ENCODE measurements at regions not wholly inside any gene's neighbourhood (a gene's known extent, or its start where the extent isn't known, plus 50 kb on each side); places are given as distances from the start of the nearest gene placed in this dataset.

- H3K9me3 ChIP-seq (ENCODE audit: insufficient read depth, low read depth, low read length) = no peaks in the 10 kb centered on the region
- TF ChIP-seq EZH2phosphoT487 (IDR thresholded peaks at IDR 0.05; ENCODE audit: borderline replicate concordance) (no peak), CTCF (conservative IDR thresholded peaks at IDR 0.05; ENCODE audit: low read length) (no peak)
These were observed 460.3 kb downstream of the ANKRD7 start for GRCh38 chr7:118684796-118685195.

GRCh38 chr7:118689403-118689802 lies 464.9 kb downstream of the ANKRD7 start:
- TF ChIP-seq EZH2phosphoT487 (IDR thresholded peaks at IDR 0.05; ENCODE audit: borderline replicate concordance) = no peak
- no peak for TF ChIP-seq CTCF (conservative IDR thresholded peaks at IDR 0.05; ENCODE audit: low read length)
- no peaks in the 10 kb centered on the region for H3K36me3 ChIP-seq (ENCODE audit: insufficient read depth, low read length)
- no peak overlapping the region for H3K4me2 ChIP-seq (ENCODE audit: low read depth, low read length, poor library complexity, severe bottlenecking)
- no peaks in the 10 kb centered on the region for H3F3A ChIP-seq (ENCODE audit: low read depth)
- no peaks in the 10 kb centered on the region for H3K4me1 ChIP-seq (ENCODE audit: insufficient read depth, low read length, poor library complexity, severe bottlenecking)
- H4K20me1 ChIP-seq (ENCODE audit: insufficient read depth, low read length, poor library complexity, severe bottlenecking) = no peaks in the 10 kb centered on the region
- no peaks in the 10 kb centered on the region for H3K9me2 ChIP-seq (replicated peaks; ENCODE audit: low read depth, low read length)
- H3K27me3 ChIP-seq (ENCODE audit: insufficient read depth, low read length, poor library complexity, severe bottlenecking) = no peaks in the 10 kb centered on the region
- no peaks in the 10 kb centered on the region for H3K9me3 ChIP-seq (ENCODE audit: insufficient read depth, low read depth, low read length)
- no peaks in the 10 kb centered on the region for H3K79me2 ChIP-seq (ENCODE audit: insufficient read depth, low read length)
- no peak overlapping the region for H3K9ac ChIP-seq (ENCODE audit: low read depth, low read length, poor library complexity, severe bottlenecking)
- no peak overlapping the region for H3K4me3 ChIP-seq (ENCODE audit: low read length, poor library complexity, severe bottlenecking)
- no peak overlapping the region for H2AFZ ChIP-seq (ENCODE audit: low read length)

More at GRCh38 chr7:118684796-118685195, 460.3 kb downstream of the ANKRD7 start:
- Histone ChIP-seq H3K36me3 (ENCODE audit: insufficient read depth, low read length) (no peaks in the 10 kb centered on the region), H3F3A (ENCODE audit: low read depth) (no peaks in the 10 kb centered on the region), H3K4me2 (ENCODE audit: low read depth, low read length, poor library complexity, severe bottlenecking) (no peak overlapping the region), H3K9me2 (replicated peaks; ENCODE audit: low read depth, low read length) (no peaks in the 10 kb centered on the region), H3K27me3 (ENCODE audit: insufficient read depth, low read length, poor library complexity, severe bottlenecking) (no peaks in the 10 kb centered on the region), H3K4me1 (ENCODE audit: insufficient read depth, low read length, poor library complexity, severe bottlenecking) (no peaks in the 10 kb centered on the region), H3K79me2 (ENCODE audit: insufficient read depth, low read length) (no peaks in the 10 kb centered on the region), H3K9ac (ENCODE audit: low read depth, low read length, poor library complexity, severe bottlenecking) (no peak overlapping the region), H3K4me3 (ENCODE audit: low read length, poor library complexity, severe bottlenecking) (no peak overlapping the region), H2AFZ (ENCODE audit: low read length) (no peak overlapping the region), H4K20me1 (ENCODE audit: insufficient read depth, low read length, poor library complexity, severe bottlenecking) (no peaks in the 10 kb centered on the region)

- H3K79me2 ChIP-seq (ENCODE audit: insufficient read depth, low read length) = no peaks in the 10 kb centered on the region
- H3K9me2 ChIP-seq (replicated peaks; ENCODE audit: low read depth, low read length) = no peaks in the 10 kb centered on the region
- no peak overlapping the region for H2AFZ ChIP-seq (ENCODE audit: low read length)
These were observed 472.4 kb downstream of the ANKRD7 start for GRCh38 chr7:118696879-118697278.

More at GRCh38 chr7:118696879-118697278, 472.4 kb downstream of the ANKRD7 start:
- Histone ChIP-seq H3K4me2 (ENCODE audit: low read depth, low read length, poor library complexity, severe bottlenecking) (no peak overlapping the region), H3K27me3 (ENCODE audit: insufficient read depth, low read length, poor library complexity, severe bottlenecking) (no peaks in the 10 kb centered on the region), H3K9ac (ENCODE audit: low read depth, low read length, poor library complexity, severe bottlenecking) (no peak overlapping the region), H3K4me3 (ENCODE audit: low read length, poor library complexity, severe bottlenecking) (no peak overlapping the region), H3K36me3 (ENCODE audit: insufficient read depth, low read length) (no peaks in the 10 kb centered on the region), H3F3A (ENCODE audit: low read depth) (no peaks in the 10 kb centered on the region), H4K20me1 (ENCODE audit: insufficient read depth, low read length, poor library complexity, severe bottlenecking) (no peaks in the 10 kb centered on the region), H3K9me3 (ENCODE audit: insufficient read depth, low read depth, low read length) (no peaks in the 10 kb centered on the region), H3K4me1 (ENCODE audit: insufficient read depth, low read length, poor library complexity, severe bottlenecking) (no peaks in the 10 kb centered on the region)
- TF ChIP-seq EZH2phosphoT487 (IDR thresholded peaks at IDR 0.05; ENCODE audit: borderline replicate concordance) = no peak
- TF ChIP-seq CTCF (conservative IDR thresholded peaks at IDR 0.05; ENCODE audit: low read length) = no peak

All from Loucy (cell line).